Liver (tissue), 8 donors: ENCODE measurements at regions not wholly inside any gene's neighbourhood (a gene's known extent, or its start where the extent isn't known, plus 50 kb on each side); places are given as distances from the start of the nearest gene placed in this dataset.

ENCODE experiments used
- DNase-seq: peaks from one replicate; pipeline ENCODE4 v3.0.0-alpha.2; 2017; ENCODE audit warnings: low spot score
- H3K27ac ChIP-seq, 2 donors: one replicate each; pipeline ENCODE4 v1.7.0; 2013; ENCODE audit warnings: inconsistent platforms in 2 of 2, low read length in 2 of 2, control low read depth in 1 of 2, low read depth in 1 of 2, mild to moderate bottlenecking in 1 of 2
- H3K27me3 ChIP-seq, 4 donors: one replicate each; pipeline versions ENCODE4 v1.6.1 to v1.7.0; 2013; ENCODE audit warnings: low read length in 3 of 4, inconsistent platforms in 1 of 4, mild to moderate bottlenecking in 1 of 4, moderate library complexity in 1 of 4; ENCODE audit not compliant: control insufficient read depth in 4 of 4, insufficient read depth in 4 of 4
- H3K36me3 ChIP-seq, 4 donors: one replicate each; pipeline versions ENCODE4 v1.6.1 to v1.7.0; 2013; ENCODE audit warnings: low read length in 3 of 4, mild to moderate bottlenecking in 3 of 4, low read depth in 1 of 4, moderate library complexity in 1 of 4; ENCODE audit not compliant: control insufficient read depth in 4 of 4, insufficient read depth in 3 of 4
- H3K4me1 ChIP-seq, 4 donors: one replicate each; pipeline versions ENCODE4 v1.6.1 to v1.7.0; 2013; ENCODE audit warnings: low read length in 3 of 4, mild to moderate bottlenecking in 3 of 4, moderate library complexity in 1 of 4; ENCODE audit not compliant: control insufficient read depth in 4 of 4, insufficient read depth in 4 of 4
- H3K4me3 ChIP-seq, 3 donors: one replicate each; pipeline versions ENCODE4 v1.6.1 to v1.7.0; 2013; ENCODE audit warnings: low read length in 3 of 3, control low read depth in 1 of 3, low read depth in 1 of 3, mild to moderate bottlenecking in 1 of 3
- H3K9ac ChIP-seq, 2 donors: one replicate each; pipeline ENCODE4 v1.7.0; 2013; ENCODE audit warnings: low read length in 2 of 2, mild to moderate bottlenecking in 2 of 2, moderate library complexity in 2 of 2, control low read depth in 1 of 2, low read depth in 1 of 2
- H3K9me3 ChIP-seq, 4 donors: one replicate each; pipeline versions ENCODE4 v1.6.1 to v1.7.0; 2013; ENCODE audit warnings: low read length in 3 of 4; ENCODE audit not compliant: control insufficient read depth in 4 of 4
- EGR1 ChIP-seq, 2 donors: IDR thresholded peaks; 2 replicates each; pipeline ENCODE4 v1.6.1; 2016 to 2018; ENCODE audit warnings: antibody characterized with exemption in 2 of 2, low read depth in 2 of 2
- FOXA1 ChIP-seq: IDR thresholded peaks from 2 replicates; pipeline ENCODE4 v1.6.1; 2016; ENCODE audit warnings: antibody characterized with exemption
- FOXA2 ChIP-seq: IDR thresholded peaks from 2 replicates; pipeline ENCODE4 v1.6.1; 2016; ENCODE audit warnings: antibody characterized with exemption
- GABPA ChIP-seq, 2 donors: IDR thresholded peaks in 1 of 2; conservative IDR thresholded peaks in 1 of 2; 2 replicates each; pipeline ENCODE4 v1.6.1; 2016; ENCODE audit warnings: antibody characterized with exemption in 2 of 2, mild to moderate bottlenecking in 1 of 2, moderate library complexity in 1 of 2
- HNF4G ChIP-seq: IDR thresholded peaks from 2 replicates; pipeline ENCODE4 v1.6.1; 2016; ENCODE audit warnings: antibody characterized with exemption
- JUND ChIP-seq, 2 donors: IDR thresholded peaks; 2 replicates each; pipeline ENCODE4 v1.6.1; 2016; ENCODE audit warnings: antibody characterized with exemption in 2 of 2
- RXRA ChIP-seq, 2 donors: IDR thresholded peaks; 2 replicates each; pipeline ENCODE4 v1.6.1; 2017 to 2018; ENCODE audit warnings: antibody characterized with exemption in 2 of 2, mild to moderate bottlenecking in 1 of 2
- TAF1 ChIP-seq: conservative IDR thresholded peaks from 2 replicates; pipeline ENCODE4 v1.6.1; 2016; ENCODE audit warnings: antibody characterized with exemption, mild to moderate bottlenecking
- YY1 ChIP-seq: IDR thresholded peaks from 2 replicates; pipeline ENCODE4 v1.6.1; 2016; ENCODE audit warnings: antibody characterized with exemption, mild to moderate bottlenecking
- WGBS: extraction: QIAGEN DNeasy Blood & Tissue Kit; methylation state at CpG from one replicate; pipeline ENCODE4 v1.1.7; 2013; 5-methylcytosine and 5-hydroxymethylcytosine counted together
- TF ChIP-seq, protein P1 (sequence below): IDR thresholded peaks from 2 replicates; pipeline ENCODE4 v1.6.1; 2016; ENCODE audit warnings: antibody characterized with exemption
- TF ChIP-seq, protein P2 (sequence below): IDR thresholded peaks from 2 replicates; pipeline ENCODE4 v1.6.1; 2016; ENCODE audit warnings: antibody characterized with exemption
- TF ChIP-seq, protein P3 (sequence below): fragments of 150-350 bp; IDR thresholded peaks from 2 replicates; pipeline ENCODE4 v1.5.1; 2017; ENCODE audit warnings: improper control_type of control experiment, low read depth, low read length; ENCODE audit not compliant: missing input control
- TF ChIP-seq, protein P4 (sequence below): IDR thresholded peaks from 2 replicates; pipeline ENCODE4 v1.6.1; 2016; ENCODE audit warnings: antibody characterized with exemption, mild to moderate bottlenecking
- donor health status: healthy.
- donor health status: healthy.
- donor health status: healthy.
- donor health status: healthy.
- donor health status: healthy.

DNA sequence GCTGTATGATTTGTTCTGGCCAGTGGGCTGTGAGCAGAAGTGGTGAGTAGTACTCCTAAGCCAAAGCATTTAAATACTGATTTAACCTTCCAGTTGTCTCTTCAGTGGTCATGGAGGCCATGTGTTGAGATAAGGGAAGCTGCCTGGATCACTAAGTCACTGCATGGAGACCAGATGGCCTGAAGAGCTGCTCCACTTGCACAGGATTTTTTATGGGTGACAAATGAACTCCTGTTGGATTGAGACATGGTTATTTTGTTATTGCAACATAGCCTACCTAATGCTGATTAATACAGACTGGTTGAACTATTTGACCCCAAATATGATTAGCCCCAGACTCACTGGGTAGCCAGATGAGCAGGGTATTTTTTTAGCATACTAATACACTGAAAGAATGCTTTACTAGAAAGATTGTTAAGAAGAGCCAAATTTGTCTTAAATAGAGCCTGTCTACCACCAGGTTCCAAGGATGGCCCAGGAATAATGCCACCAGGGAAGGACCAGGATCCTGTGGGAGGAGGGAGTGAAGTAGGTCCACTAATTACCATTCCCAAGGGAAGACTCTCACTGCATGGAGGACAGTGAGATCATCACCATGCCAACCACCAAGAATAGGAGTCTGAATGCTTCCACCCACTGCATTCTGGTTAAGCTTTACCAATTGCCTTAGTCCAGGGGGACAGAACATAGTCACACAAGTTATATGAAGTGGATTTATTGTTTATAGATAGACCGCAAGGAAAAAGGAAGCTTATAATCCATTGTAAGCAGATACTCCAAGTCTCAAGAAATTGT lies 187.4 kb upstream of the IRX6 start:
- H3K4me1 ChIP-seq = peaks cover 0 to 3% (median 0%) of the 10 kb centered on the region in 4 donors
- no peak overlapping the region for H3K27ac ChIP-seq
- DNase-seq = no peak
- no peaks in the 10 kb centered on the region for H3K36me3 ChIP-seq
- no peak overlapping the region for H3K4me3 ChIP-seq
- no peaks in the 10 kb centered on the region for H3K27me3 ChIP-seq
- no peaks in the 10 kb centered on the region for H3K9me3 ChIP-seq
- no peak overlapping the region for H3K9ac ChIP-seq
- TF ChIP-seq RXRA (IDR thresholded peaks at IDR 0.05) (no peak), HNF4G (no peak), JUND (IDR thresholded peaks at IDR 0.05) (no peak), FOXA2 (no peak), YY1 (no peak), EGR1 (IDR thresholded peaks at IDR 0.05; ENCODE audit: low read depth in 2 of 2) (no peak), TAF1 (no peak), GABPA (IDR thresholded peaks at IDR 0.05 in 1 of 2, conservative IDR thresholded peaks at IDR 0.05 in 1 of 2) (no peak)
- TF ChIP-seq, protein P1, sequence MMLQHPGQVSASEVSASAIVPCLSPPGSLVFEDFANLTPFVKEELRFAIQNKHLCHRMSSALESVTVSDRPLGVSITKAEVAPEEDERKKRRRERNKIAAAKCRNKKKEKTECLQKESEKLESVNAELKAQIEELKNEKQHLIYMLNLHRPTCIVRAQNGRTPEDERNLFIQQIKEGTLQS = no peak
- TF ChIP-seq, protein P2, sequence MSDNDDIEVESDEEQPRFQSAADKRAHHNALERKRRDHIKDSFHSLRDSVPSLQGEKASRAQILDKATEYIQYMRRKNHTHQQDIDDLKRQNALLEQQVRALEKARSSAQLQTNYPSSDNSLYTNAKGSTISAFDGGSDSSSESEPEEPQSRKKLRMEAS = no peak
- TF ChIP-seq, protein P3, sequence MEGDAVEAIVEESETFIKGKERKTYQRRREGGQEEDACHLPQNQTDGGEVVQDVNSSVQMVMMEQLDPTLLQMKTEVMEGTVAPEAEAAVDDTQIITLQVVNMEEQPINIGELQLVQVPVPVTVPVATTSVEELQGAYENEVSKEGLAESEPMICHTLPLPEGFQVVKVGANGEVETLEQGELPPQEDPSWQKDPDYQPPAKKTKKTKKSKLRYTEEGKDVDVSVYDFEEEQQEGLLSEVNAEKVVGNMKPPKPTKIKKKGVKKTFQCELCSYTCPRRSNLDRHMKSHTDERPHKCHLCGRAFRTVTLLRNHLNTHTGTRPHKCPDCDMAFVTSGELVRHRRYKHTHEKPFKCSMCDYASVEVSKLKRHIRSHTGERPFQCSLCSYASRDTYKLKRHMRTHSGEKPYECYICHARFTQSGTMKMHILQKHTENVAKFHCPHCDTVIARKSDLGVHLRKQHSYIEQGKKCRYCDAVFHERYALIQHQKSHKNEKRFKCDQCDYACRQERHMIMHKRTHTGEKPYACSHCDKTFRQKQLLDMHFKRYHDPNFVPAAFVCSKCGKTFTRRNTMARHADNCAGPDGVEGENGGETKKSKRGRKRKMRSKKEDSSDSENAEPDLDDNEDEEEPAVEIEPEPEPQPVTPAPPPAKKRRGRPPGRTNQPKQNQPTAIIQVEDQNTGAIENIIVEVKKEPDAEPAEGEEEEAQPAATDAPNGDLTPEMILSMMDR = no peak
- WGBS = 95% methylated on average over 1 of the region's 1 CpG

DNA sequence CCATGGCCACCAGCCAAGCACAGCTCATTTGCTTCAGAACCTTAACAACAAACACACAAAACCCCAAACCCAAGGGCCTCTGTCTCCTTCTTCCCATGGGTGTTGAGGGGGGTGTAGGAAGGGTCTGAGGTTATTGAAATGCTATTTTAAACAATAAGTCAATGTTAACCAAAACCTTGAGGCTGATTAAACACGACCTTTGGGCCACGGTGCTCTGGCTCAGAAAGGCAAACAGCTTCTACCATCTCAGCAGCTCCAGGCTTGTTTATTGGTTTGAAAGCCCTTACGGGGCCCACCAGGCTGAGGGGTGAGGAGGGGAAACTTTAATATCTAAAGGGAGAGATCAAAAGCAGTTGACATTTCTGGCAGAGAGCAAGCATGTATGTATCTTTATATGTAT lies 185.7 kb upstream of the IRX6 start:
- no peak overlapping the region for H3K4me3 ChIP-seq
- 25% methylated on average over 3 of the region's 3 CpGs for WGBS
- no peaks in the 10 kb centered on the region for H3K36me3 ChIP-seq
- no peaks in the 10 kb centered on the region for H3K27me3 ChIP-seq
- H3K4me1 ChIP-seq = peaks cover 0 to 3% (median 0%) of the 10 kb centered on the region in 4 donors
- no peak for DNase-seq
- H3K9ac ChIP-seq = no peak overlapping the region
- TF ChIP-seq, protein P2 = no peak
- TF ChIP-seq EGR1 (IDR thresholded peaks at IDR 0.05; ENCODE audit: low read depth in 2 of 2) (no peak), TAF1 (no peak), FOXA1 (no peak)
- TF ChIP-seq, protein P3 = no peak
- TF ChIP-seq, protein P4, sequence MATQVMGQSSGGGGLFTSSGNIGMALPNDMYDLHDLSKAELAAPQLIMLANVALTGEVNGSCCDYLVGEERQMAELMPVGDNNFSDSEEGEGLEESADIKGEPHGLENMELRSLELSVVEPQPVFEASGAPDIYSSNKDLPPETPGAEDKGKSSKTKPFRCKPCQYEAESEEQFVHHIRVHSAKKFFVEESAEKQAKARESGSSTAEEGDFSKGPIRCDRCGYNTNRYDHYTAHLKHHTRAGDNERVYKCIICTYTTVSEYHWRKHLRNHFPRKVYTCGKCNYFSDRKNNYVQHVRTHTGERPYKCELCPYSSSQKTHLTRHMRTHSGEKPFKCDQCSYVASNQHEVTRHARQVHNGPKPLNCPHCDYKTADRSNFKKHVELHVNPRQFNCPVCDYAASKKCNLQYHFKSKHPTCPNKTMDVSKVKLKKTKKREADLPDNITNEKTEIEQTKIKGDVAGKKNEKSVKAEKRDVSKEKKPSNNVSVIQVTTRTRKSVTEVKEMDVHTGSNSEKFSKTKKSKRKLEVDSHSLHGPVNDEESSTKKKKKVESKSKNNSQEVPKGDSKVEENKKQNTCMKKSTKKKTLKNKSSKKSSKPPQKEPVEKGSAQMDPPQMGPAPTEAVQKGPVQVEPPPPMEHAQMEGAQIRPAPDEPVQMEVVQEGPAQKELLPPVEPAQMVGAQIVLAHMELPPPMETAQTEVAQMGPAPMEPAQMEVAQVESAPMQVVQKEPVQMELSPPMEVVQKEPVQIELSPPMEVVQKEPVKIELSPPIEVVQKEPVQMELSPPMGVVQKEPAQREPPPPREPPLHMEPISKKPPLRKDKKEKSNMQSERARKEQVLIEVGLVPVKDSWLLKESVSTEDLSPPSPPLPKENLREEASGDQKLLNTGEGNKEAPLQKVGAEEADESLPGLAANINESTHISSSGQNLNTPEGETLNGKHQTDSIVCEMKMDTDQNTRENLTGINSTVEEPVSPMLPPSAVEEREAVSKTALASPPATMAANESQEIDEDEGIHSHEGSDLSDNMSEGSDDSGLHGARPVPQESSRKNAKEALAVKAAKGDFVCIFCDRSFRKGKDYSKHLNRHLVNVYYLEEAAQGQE = no peak
- no peaks in the 10 kb centered on the region for H3K9me3 ChIP-seq
- H3K27ac ChIP-seq = no peak overlapping the region
